Neural cell (in vitro differentiated cells): ENCODE measurements at regions not wholly inside any gene's neighbourhood (a gene's known extent, or its start where the extent isn't known, plus 50 kb on each side); places are given as distances from the start of the nearest gene placed in this dataset.

ENCODE experiments used
- CTCF ChIP-seq: fragments of 450-650 bp; IDR thresholded peaks from 2 replicates; pipeline ENCODE4 v1.5.1; 2014; ENCODE audit warnings: antibody characterized with exemption, mild to moderate bottlenecking, moderate library complexity; ENCODE audit not compliant: poor library complexity, severe bottlenecking
- EP300 ChIP-seq: fragments of 450-650 bp; conservative IDR thresholded peaks from 2 replicates; pipeline ENCODE4 v1.6.1; 2014; ENCODE audit warnings: antibody characterized with exemption, mild to moderate bottlenecking, moderate library complexity; ENCODE audit not compliant: poor library complexity, severe bottlenecking
- EZH2 ChIP-seq: fragments of 200-600, 300-800 bp; shearing (Covaris generic), sonication (generic); IDR thresholded peaks from 2 replicates; pipeline ENCODE4 v1.6.1; 2014; ENCODE audit warnings: antibody characterized with exemption, low read length, borderline replicate concordance, mild to moderate bottlenecking; ENCODE audit not compliant: insufficient read depth, poor library complexity, severe bottlenecking
- MXI1 ChIP-seq: fragments of 450-650 bp; conservative IDR thresholded peaks from 2 replicates; pipeline ENCODE4 v1.6.1; 2014; ENCODE audit warnings: antibody characterized with exemption, mild to moderate bottlenecking; ENCODE audit not compliant: poor library complexity, severe bottlenecking
- POLR2AphosphoS5 ChIP-seq: IDR thresholded peaks from 2 replicates; pipeline ENCODE4 v1.6.1; 2012
- TAF1 ChIP-seq: IDR thresholded peaks from 2 replicates; pipeline ENCODE4 v1.6.1; 2012; ENCODE audit warnings: low read depth

DNA sequence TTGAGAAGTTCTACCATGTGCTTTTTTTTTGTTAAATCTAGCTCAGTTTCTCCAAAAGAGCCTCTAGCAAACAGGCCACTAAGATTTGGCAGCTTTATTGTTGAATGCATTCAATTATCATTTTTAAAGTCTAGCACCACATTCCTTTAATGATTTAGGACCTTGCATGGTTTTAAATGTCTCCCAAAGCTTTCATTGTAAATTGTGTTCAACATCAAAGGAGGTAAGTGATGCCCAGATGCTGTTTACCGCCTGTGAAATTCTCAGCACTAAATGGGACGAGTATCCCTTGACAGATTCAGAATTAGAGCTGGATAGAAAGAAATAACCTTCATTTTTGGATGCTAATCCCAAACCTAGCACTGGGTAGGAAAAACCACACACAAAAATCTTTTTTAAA, 112.1 kb upstream of the FAM204A start:
- TF ChIP-seq CTCF, result no peak
- no peak for TF ChIP-seq MXI1
- TF ChIP-seq EZH2, result no peak
- TF ChIP-seq POLR2AphosphoS5, result no peak
- no peak for TF ChIP-seq TAF1
- TF ChIP-seq EP300, result no peak
